ENCODE measurements at regions not wholly inside any gene's neighbourhood (a gene's known extent, or its start where the extent isn't known, plus 50 kb on each side); places are given as distances from the start of the nearest gene placed in this dataset.

DNA sequence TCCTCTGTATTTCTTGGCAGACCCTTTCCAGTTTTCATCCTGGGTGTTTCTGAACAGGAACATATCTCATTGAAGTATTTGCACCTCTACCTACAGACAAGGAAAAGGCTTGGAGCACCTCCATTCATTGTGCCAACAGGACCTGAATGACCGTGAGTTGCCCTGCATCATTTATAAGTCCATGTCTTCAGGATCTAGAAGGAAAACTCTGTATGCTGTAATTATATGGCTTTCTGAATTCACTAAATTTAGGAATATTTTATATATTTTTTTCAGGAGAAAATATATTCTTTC is 402.3 kb upstream of the SLC14A2 start:
- no peaks in the 10 kb centered on the region for H4K20me1 ChIP-seq (replicated peaks; ENCODE audit: control insufficient read depth, extremely low read depth, insufficient read depth, low read length)
- H3K36me3 ChIP-seq (ENCODE audit: control insufficient read depth in 2 of 2, extremely low read depth in 1 of 2, insufficient read depth in 2 of 2, low read length in 2 of 2), result no peaks in the 10 kb centered on the region
- no TSS peak for BruUV-seq (replicated peaks)
- FAIRE-seq (no peak), DNase-seq (ENCODE audit: low read depth, low spot score) (no peak)
- H3K27ac ChIP-seq (ENCODE audit: insufficient read depth, low read depth, low read length), result no peak overlapping the region
- no peak overlapping the region for H3K4me2 ChIP-seq (ENCODE audit: insufficient read depth, low read length)
- H3K4me1 ChIP-seq (ENCODE audit: control insufficient read depth, extremely low read depth, insufficient read depth, low read length), result no peaks in the 10 kb centered on the region
- POLR2A ChIA-PET, result no interaction called here
- intact Hi-C loops (cut with micrococcal nuclease), result loop anchor here (5.0 to 10.0 kb wide), 2 partner anchors 636 to 888 kb away; no protein-coding TSS in a partner anchor
- no peaks in the 10 kb centered on the region for H3K9me1 ChIP-seq (replicated peaks; ENCODE audit: control insufficient read depth, extremely low read depth, insufficient read depth, low read length)
- H3K4me3 ChIP-seq (replicated peaks in 1 of 3; ENCODE audit: insufficient read depth in 1 of 3, low read depth in 1 of 3, low read length in 3 of 3), result no peak overlapping the region
- TF ChIP-seq POLR2AphosphoS5 (IDR thresholded peaks at IDR 0.05; ENCODE audit: insufficient read depth, low read depth, low read length) (no peak), JUN (IDR thresholded peaks at IDR 0.05; ENCODE audit: borderline replicate concordance, insufficient read depth, insufficient read length, low read depth) (no peak), EZH2 (IDR thresholded peaks at IDR 0.05; ENCODE audit: borderline replicate concordance, low read depth, low read length, severe bottlenecking) (no peak), POLR2A (IDR thresholded peaks at IDR 0.05; ENCODE audit: low read depth, low read length) (no peak), FOS (IDR thresholded peaks at IDR 0.05; ENCODE audit: borderline replicate concordance, insufficient read depth, low read length) (no peak), MYC (IDR thresholded peaks at IDR 0.05; ENCODE audit: low read depth, low read length) (no peak), GATA2 (IDR thresholded peaks at IDR 0.05; ENCODE audit: insufficient read depth, insufficient read length, low read depth, low read length) (no peak)
- TF ChIP-seq, protein P1, sequence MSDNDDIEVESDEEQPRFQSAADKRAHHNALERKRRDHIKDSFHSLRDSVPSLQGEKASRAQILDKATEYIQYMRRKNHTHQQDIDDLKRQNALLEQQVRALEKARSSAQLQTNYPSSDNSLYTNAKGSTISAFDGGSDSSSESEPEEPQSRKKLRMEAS (IDR thresholded peaks at IDR 0.05; ENCODE audit: insufficient read depth, insufficient read length), result no peak
- TF ChIP-seq, protein P2, sequence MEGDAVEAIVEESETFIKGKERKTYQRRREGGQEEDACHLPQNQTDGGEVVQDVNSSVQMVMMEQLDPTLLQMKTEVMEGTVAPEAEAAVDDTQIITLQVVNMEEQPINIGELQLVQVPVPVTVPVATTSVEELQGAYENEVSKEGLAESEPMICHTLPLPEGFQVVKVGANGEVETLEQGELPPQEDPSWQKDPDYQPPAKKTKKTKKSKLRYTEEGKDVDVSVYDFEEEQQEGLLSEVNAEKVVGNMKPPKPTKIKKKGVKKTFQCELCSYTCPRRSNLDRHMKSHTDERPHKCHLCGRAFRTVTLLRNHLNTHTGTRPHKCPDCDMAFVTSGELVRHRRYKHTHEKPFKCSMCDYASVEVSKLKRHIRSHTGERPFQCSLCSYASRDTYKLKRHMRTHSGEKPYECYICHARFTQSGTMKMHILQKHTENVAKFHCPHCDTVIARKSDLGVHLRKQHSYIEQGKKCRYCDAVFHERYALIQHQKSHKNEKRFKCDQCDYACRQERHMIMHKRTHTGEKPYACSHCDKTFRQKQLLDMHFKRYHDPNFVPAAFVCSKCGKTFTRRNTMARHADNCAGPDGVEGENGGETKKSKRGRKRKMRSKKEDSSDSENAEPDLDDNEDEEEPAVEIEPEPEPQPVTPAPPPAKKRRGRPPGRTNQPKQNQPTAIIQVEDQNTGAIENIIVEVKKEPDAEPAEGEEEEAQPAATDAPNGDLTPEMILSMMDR (IDR thresholded peaks at IDR 0.05; ENCODE audit: extremely low read depth in 1 of 2, insufficient read depth in 1 of 2, low read depth in 1 of 2, low read length in 2 of 2), result no peak
- H3K79me2 ChIP-seq (ENCODE audit: control insufficient read depth, insufficient read depth, low read length), result no peaks in the 10 kb centered on the region
- dilution Hi-C loops (cut with MboI; ENCODE audit: extremely low pct_ligation_motif_present, low sequenced_read_pairs), result no loop called here
- CTCF ChIA-PET, result interaction anchor here (0.6 to 2.2 kb wide), 11 partner anchors 14 to 1615 kb away, joined by 3 to 27 read pairs (median 5); no protein-coding TSS in a partner anchor
- no peak overlapping the region for H3K9ac ChIP-seq (replicated peaks; ENCODE audit: extremely low read depth, insufficient read depth, low read length)
- no peaks in the 10 kb centered on the region for H3K27me3 ChIP-seq (ENCODE audit: control insufficient read depth in 2 of 2, insufficient read depth in 2 of 2, low read length in 2 of 2)
- no peak overlapping the region for H2AFZ ChIP-seq (ENCODE audit: low read depth, low read length)
- no peaks in the 10 kb centered on the region for H3K9me3 ChIP-seq (replicated peaks; ENCODE audit: control insufficient read depth, insufficient read depth, low read length)

Measured in endothelial cell of umbilical vein (primary cell).